ENCODE measurements at regions not wholly inside any gene's neighbourhood (a gene's known extent, or its start where the extent isn't known, plus 50 kb on each side); places are given as distances from the start of the nearest gene placed in this dataset.
"Not testable (repeated sequence)": the region's sequence is repeated elsewhere in the genome, so short reads cannot be mapped to it uniquely, and the experiment has no call there.

GRCh38 chr1:187946661-187947060 is 1117.9 kb downstream of the PLA2G4A start:
- TF ChIP-seq CTCF (IDR thresholded peaks at IDR 0.05); ZFX (IDR thresholded peaks at IDR 0.05; ENCODE audit: borderline replicate concordance): not testable (repeated sequence)

Measured in 22Rv1 (cell line).